ENCODE measurements at regions not wholly inside any gene's neighbourhood (a gene's known extent, or its start where the extent isn't known, plus 50 kb on each side); places are given as distances from the start of the nearest gene placed in this dataset.

DNA sequence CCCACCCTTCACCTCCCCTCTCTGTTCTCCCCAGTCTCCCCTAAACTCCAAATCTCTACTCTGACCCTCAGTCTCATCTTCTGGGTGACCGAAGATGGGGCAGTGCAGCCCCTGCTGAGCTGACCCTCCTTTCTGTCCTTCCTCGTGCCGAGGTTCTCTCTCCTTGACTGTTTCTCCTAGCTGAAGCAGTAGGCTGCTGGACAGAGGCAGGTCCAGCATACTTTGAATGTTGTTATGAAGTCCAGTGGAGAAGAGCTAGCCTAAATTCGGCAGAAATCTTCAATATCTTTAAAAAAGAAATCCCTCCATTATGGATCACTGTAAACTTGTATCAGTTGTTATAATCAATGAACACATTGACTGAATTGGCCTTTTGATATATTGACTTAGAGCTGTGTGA is 63.2 kb downstream of the RRM2 start:
- no peak for TF ChIP-seq CSDE1 (IDR thresholded peaks at IDR 0.05)
- TF ChIP-seq ZNF449 (CRISPR knock-in tag; IDR thresholded peaks at IDR 0.05), result no peak
- TF ChIP-seq ZNF398 (CRISPR knock-in tag; IDR thresholded peaks at IDR 0.05), result no peak
- TF ChIP-seq ZBTB17 (CRISPR knock-in tag; IDR thresholded peaks at IDR 0.05), result no peak
- TF ChIP-seq RBM15 (IDR thresholded peaks at IDR 0.05; ENCODE audit: insufficient read depth, low read length), result no peak
- TF ChIP-seq, protein P1, sequence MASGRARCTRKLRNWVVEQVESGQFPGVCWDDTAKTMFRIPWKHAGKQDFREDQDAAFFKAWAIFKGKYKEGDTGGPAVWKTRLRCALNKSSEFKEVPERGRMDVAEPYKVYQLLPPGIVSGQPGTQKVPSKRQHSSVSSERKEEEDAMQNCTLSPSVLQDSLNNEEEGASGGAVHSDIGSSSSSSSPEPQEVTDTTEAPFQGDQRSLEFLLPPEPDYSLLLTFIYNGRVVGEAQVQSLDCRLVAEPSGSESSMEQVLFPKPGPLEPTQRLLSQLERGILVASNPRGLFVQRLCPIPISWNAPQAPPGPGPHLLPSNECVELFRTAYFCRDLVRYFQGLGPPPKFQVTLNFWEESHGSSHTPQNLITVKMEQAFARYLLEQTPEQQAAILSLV (tag; IDR thresholded peaks at IDR 0.05), result no peak
- TF ChIP-seq HNRNPLL (IDR thresholded peaks at IDR 0.05; ENCODE audit: low read depth, low read length, poor library complexity, severe bottlenecking), result no peak
- TF ChIP-seq MCM2 (IDR thresholded peaks at IDR 0.05; ENCODE audit: low read depth), result no peak
- no peak for TF ChIP-seq ZNF445 (CRISPR knock-in tag; IDR thresholded peaks at IDR 0.05; ENCODE audit: low read depth)
- no peak overlapping the region for H3K4me3 ChIP-seq
- no peak overlapping the region for H3K27ac ChIP-seq (ENCODE audit: extremely low read depth, low read depth, low read length)
- ChIA-PET CTCF (ENCODE audit: low intra/inter-chr PET ratio) (no interaction called here), POLR2A (no interaction called here)
- no peaks in the 10 kb centered on the region for H3K9me3 ChIP-seq (replicated peaks; ENCODE audit: control insufficient read depth, insufficient read depth, low read depth, low read length)
- H3K4me1 ChIP-seq (replicated peaks in 1 of 2; ENCODE audit: control insufficient read depth in 2 of 2, insufficient read depth in 2 of 2, low read length in 2 of 2), result peaks cover 0 to 6% of the 10 kb centered on the region in 2 experiments; a peak in 1 of 5 replicates
- H3K27me3 ChIP-seq (ENCODE audit: control insufficient read depth in 2 of 2, insufficient read depth in 2 of 2, low read length in 2 of 2), result no peaks in the 10 kb centered on the region
- H2AFZ ChIP-seq (ENCODE audit: low read depth, low read length), result no peak overlapping the region
- in situ Hi-C loops (cut with MboI), result no loop called here
- H3K4me2 ChIP-seq (ENCODE audit: insufficient read depth, low read length), result no peak overlapping the region
- H3K9me1 ChIP-seq (ENCODE audit: control insufficient read depth, insufficient read depth, low read length), result no peaks in the 10 kb centered on the region
- BruUV-seq (replicated peaks), result no TSS peak
- H3K79me2 ChIP-seq (ENCODE audit: control insufficient read depth, insufficient read depth, low read length), result no peaks in the 10 kb centered on the region
- ATAC-seq, result no peak
- H4K20me1 ChIP-seq (replicated peaks; ENCODE audit: control insufficient read depth, insufficient read depth, low read length), result no peaks in the 10 kb centered on the region
- H3K9ac ChIP-seq (ENCODE audit: insufficient read depth in 1 of 2, low read depth in 2 of 2, low read length in 2 of 2), result no peak overlapping the region
- no peak for FAIRE-seq
- DNase-seq (ENCODE audit: extremely low read depth in 1 of 4, low spot score in 3 of 4), result no peak
- intact Hi-C loops (cut with micrococcal nuclease), result no loop called here
- H3K36me3 ChIP-seq (ENCODE audit: control insufficient read depth, insufficient read depth, low read length), result peaks cover 2% of the 10 kb centered on the region; the same call in 1 of the 3 replicates
- 82% methylated on average over 4 of the region's 4 CpGs for WGBS (ENCODE audit: insufficient coverage, low coverage, missing lambda C conversion rate)

All from K562 (cell line).